HG03521 (cell line): ENCODE measurements at regions not wholly inside any gene's neighbourhood (a gene's known extent, or its start where the extent isn't known, plus 50 kb on each side); places are given as distances from the start of the nearest gene placed in this dataset.

ENCODE experiments used
- ATAC-seq: cut with Tn5 transposase; IDR thresholded peaks from one replicate; pipeline ENCODE4 v1.9.1; 2021; ENCODE audit warnings: mild to moderate bottlenecking, moderate library complexity; ENCODE audit not compliant: unreplicated experiment

DNA sequence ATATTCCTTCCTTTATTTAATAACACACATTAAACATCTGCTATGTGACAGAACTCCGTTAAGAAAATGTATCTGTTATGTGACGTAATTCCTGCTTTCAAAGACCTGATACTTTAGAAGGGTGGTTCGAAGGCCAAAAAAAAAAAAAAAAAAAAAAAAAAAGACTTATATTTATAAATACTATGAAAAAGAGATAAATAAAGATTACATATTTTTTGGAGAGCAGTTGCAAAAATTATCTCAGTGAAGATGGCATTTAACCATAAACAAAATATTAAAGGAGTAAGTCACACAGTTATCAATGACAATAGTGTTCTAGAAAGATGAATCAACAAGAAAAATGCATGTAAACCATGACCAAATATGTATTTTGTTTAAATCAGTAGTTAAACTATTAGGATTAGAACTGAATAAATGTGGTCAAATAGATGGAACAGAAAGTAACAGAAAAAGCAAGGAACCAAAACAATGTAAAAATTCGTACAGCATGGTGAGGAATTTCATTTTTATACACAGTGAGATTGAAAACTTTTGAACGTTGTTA is 612.3 kb upstream of the SLITRK5 start:
- no peak for ATAC-seq

DNA sequence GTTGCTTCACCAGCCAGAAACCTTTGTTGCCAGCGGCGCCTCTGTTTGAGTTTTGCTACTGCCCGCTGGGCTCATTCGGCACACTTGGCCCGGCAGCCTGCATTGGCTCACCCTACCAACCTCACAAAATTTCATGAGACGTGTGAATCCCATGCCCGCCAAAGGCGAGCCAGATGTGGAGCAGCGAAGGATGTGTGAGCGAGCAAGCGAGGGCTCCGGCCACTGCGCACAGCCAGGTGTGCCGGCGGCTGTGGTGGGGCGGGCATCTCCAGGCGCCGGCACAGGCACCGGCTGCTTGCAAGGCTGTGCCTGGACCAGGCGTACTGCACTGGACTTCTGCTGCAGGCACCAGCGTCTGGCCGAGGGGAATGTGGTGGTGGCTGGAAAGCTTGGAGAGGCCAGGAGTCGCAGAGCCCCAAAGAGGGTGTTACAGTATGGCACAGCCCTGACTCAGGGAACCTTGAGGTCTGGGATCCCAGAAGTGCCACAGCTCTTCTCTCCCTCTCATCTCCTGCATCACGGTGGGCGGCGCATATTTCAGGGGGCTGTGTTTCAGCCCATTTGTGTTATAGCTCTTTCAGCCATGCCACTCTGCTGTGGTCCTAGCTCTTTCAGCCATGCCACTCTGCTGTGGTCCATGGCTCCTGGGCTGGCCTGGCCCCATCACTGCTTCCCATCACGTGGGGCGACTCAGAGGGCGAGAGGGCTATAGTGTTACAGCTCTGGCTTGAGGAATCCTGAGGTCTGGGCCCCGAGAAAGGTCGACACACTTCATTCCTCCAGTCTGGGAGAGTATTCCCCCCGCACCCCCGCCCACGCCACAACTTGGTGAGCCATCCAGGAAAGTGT is 592.0 kb upstream of the SLITRK5 start:
- no peak for ATAC-seq

DNA sequence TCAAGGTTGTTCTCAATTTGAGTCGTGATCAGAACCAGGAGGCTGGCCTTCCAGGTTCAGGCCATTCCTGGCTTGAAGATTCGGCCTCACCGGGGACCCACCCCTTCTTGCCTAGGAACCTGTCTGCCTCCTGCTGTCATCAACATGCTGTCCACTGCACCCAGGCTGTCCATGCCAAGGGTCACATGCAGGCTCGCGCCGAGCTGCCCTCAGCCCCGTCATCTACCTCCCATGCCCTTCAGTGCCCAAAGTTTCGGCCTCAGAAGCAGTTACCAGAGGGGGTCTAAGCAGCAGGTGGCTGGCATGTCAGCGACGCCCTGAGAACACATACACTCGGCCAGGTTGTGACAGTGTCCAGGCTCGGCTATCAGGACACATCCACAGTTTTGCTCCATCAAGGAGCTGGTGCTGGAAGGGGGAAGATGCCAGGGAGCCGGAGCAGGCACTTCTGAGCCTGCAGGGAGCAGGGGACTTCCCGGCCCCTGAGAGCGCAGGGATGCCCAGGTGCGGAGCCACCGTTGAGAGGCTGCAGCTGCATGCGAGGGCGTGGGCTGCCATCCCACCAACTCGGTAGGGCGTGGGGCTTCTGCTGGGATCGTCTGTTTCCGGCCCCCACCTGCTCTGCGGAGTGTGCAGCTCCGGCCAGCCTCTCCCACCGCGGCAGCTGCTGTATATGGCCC is 590.9 kb upstream of the SLITRK5 start:
- no peak for ATAC-seq

- no peak for ATAC-seq
Measured at GRCh38 chr13:87084192-87084591, 587.0 kb upstream of the SLITRK5 start.

DNA sequence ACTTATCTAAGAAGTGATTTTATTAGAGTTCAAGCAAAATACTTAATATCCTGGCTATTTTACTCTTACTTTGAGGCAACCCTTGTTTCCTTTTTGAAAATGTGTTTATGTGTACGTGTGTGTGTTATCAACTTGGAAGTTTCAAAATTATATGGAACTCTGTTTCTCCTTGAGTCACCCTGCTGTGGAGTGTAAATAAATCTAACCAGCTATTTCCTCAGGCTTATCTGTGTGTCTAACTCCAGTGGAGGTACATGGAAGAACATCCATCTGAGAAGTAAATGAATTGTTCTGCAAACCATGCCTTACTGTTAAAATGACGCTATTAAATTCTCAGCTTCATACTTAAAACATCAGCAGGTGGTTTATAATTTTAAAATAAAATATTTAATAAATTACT is 583.4 kb upstream of the SLITRK5 start:
- ATAC-seq, result no peak

GRCh38 chr13:87089391-87089790 is 581.8 kb upstream of the SLITRK5 start:
- ATAC-seq, result no peak

- no peak for ATAC-seq
Measured at GRCh38 chr13:87093399-87093798, 577.8 kb upstream of the SLITRK5 start.

GRCh38 chr13:87094646-87095045 is 576.5 kb upstream of the SLITRK5 start:
- ATAC-seq, result no peak

- ATAC-seq, result no peak
Measured at GRCh38 chr13:87100431-87100830, 570.7 kb upstream of the SLITRK5 start.

- no peak for ATAC-seq
Measured at GRCh38 chr13:87107651-87108050, 563.5 kb upstream of the SLITRK5 start.

DNA sequence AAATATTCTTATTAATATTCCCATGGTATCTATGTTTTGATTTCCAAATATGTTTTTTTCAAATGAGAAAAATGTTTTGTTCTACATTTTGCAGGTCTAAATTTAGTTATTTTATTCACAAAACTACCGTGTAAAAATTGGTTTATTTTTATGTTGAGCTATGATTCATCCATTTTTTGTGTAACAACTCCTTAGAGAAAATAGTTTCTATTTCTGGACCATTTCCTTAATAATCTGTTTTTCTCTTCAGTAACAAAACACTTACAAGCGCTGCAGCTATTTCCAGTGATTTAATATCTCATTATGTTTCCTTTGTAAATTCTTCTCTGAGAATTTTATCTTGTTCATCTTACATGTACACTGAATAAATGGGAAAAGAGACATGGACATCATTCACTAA is 550.7 kb upstream of the SLITRK5 start:
- no peak for ATAC-seq

DNA sequence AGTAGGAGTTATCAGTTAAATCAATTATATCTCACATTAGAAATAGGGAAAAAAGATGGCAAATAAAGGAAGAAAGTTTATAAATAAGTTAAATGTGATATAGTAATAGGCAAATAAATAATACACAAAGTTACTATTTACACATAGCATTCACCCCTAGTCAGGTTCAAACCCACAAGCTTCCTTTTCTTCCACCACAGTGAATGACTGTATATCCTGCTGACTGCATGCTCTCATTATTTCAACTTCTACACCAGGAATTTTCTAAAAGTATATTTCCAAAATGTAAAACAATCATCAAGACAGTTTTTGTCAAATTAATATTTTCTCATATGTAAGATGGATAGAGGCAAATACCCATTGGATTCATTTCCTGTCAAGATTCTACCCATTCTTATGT is 548.6 kb upstream of the SLITRK5 start:
- ATAC-seq, result no peak

DNA sequence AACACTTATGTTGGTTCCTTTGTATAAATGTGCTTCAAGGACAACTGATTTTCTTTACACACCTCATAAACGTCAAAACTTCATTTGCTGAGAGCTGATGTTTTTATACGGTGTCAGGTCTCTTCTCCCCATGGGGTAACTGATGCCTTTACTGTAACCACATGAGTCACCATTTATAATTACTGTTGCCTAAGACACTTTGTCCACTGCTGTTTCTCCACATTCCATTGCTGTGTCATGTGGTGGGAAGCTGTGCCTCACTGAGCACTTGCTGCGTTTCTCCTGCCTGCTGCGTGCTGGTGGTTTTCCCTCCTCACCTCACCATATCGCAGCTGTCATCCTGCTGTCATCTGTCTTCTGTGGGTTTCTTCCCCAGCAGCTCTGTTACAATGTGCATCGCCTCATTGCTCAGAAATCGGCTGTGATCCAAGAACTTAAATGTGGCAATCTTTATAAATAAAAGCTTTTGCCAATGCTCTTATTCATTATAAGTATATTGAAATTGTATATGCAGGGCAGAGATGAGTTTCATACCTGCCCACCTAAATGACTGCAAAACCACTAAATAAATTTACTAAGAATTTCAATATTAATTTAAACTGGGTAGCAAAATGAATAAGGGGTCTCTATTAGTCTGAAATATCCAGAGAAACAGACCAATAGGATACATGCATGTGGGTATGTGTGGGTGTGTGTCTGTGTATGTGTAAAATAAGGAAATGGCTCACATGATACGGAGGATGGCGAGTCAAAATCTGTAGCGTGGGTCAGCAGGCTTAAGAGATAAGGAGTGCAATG is 547.0 kb upstream of the SLITRK5 start:
- ATAC-seq, result no peak

DNA sequence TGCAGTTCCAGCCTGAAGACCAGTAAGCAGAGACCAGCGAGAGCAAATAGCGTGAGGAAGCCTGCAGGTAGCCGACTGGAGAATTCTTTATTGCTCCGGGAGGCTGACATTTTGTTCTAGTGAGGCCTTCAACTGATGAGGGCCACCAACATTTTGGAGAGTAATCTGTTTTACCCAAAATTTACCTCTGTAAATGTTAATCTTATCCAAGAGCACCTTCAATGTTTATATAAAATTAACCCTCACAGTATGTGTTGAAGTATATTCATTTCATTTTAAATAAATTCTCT is 546.4 kb upstream of the SLITRK5 start:
- no peak for ATAC-seq

GRCh38 chr13:87128036-87128435 is 543.1 kb upstream of the SLITRK5 start:
- ATAC-seq, result no peak

- ATAC-seq, result no peak
Measured at GRCh38 chr13:87128491-87128890, 542.7 kb upstream of the SLITRK5 start.

DNA sequence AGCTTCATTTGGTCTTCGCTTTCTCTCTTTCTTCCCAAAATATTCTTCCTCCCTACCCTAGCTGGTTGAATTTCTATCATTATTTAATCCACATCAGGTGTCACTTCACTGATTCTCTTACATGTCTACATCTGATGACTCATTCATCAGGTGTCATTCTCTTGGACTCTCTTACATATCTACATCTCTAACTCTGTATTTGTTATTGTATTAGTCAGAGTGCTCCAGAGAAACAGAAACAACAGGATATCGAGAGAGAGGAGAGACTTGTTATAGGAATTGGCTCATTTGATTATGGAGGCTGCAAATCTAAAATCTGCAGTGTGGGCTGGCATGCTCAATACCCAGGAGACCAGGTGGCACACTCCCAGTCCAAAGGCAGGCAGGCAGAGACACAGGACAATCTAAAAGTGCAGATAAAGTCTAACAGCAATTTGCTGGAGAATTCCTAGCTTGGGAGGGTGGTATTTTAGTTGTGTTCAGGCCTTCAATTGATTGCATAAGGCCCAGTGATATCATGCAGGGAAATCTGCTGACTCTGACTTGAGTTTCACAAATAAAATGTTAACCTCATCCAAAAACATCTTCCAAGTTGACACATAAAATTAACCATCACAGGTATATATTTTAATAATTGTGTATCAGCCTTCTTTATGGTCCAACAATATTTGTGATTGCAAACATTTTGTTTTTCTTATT is 541.4 kb upstream of the SLITRK5 start:
- ATAC-seq, result no peak

DNA sequence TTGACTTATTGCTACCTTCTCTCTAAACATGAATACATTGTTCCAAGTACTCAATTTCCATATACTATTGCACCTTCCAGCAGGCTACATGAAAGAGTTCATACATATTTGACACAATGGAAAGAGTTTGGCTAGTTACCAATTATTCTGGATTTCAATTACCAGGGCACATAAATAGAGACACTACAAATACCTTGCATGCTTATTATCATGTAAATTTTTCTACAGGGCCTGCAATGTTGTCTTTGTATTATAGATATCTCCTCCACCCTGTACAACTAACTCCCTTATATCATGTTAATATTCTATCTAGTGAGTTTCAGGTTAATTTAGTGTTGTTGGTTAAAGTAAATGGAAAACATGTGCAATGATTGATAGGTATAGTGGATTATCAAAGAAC is 540.7 kb upstream of the SLITRK5 start:
- no peak for ATAC-seq

DNA sequence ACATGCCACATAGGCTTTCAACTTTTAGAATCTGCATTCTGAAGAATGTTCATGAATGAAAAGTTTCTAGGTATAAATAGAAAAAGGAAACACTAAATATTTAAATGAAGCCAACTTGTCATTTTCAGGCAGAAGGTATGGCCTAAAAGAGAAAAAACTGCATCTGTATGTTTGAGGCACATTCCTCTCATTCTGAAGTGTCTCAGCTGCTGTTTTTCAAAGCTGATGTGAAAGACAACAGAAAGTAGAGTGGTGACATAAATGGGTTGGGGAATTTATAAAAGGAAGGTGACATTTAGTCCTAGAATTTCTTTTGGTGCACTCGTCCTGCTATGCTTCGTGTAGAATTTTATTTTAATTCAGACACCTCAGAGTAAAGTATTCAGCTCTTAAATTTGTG is 539.6 kb upstream of the SLITRK5 start:
- no peak for ATAC-seq

DNA sequence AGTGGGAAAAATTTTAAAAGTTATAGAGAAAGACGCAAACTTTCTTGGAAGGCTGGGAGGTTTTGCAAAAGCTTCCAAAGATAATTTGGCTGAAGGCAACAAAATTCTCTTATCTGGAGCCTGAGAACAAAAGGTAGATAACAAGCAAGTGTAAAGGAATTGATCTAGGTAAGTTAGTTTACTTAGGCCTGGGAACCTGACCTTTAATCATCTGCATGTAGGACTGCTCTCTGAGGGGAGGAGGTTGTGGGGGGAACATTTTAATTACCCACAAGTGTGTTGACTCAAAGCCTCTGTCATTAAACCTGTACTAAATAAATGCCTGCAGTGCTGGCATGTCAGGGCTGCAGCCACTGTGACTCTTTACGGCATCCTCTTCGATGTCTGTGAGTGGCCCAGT is 532.3 kb upstream of the SLITRK5 start:
- ATAC-seq, result no peak

DNA sequence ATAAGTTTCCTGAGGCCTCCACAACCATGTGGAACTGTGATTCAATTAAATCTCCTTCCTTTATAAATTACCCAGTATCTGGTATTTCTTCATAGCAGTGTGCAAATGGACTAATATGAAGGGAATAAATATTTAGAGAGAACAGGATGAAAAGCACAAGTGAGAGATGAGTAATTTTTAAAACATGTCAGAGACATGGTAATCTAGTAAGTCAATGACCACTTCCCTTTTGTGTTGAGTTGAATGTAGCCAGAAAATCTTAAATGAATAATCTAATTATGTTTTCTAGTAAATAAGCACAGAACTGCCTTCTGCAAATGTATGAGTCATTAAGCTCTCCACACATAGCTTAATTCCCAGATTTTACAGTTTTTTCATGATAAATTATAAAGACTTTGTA is 524.1 kb upstream of the SLITRK5 start:
- ATAC-seq, result no peak
